Neutrophil (primary cell): ENCODE measurements at regions not wholly inside any gene's neighbourhood (a gene's known extent, or its start where the extent isn't known, plus 50 kb on each side); places are given as distances from the start of the nearest gene placed in this dataset.

Experiments used
- H3K27ac ChIP-seq: fragments of 200-600 bp; sonication (generic); 2 replicates; pipeline ENCODE4 v1.5.1; 2016; ENCODE audit warnings: mild to moderate bottlenecking, moderate library complexity
- H3K27me3 ChIP-seq: fragments of 200-600 bp; sonication (generic); 2 replicates; pipeline ENCODE4 v1.6.0; 2016; ENCODE audit warnings: mild to moderate bottlenecking
- H3K36me3 ChIP-seq: fragments of 200-600 bp; sonication (generic); 2 replicates; pipeline ENCODE4 v1.5.1; 2017
- H3K4me1 ChIP-seq, 2 experiments: fragments of 200-600 bp in 1 of 2; sonication (generic) in 1 of 2; 1 replicate in 1 of 2; 2 replicates in 1 of 2; pipeline versions ENCODE4 v1.5.1 to v1.6.1; 2013 to 2016; ENCODE audit warnings: low read depth in 1 of 2, low read length in 1 of 2, mild to moderate bottlenecking in 1 of 2, moderate library complexity in 1 of 2; ENCODE audit not compliant: control insufficient read depth in 1 of 2, insufficient read depth in 1 of 2
- H3K4me3 ChIP-seq, 2 experiments: fragments of 200-600 bp in 1 of 2; sonication (generic) in 1 of 2; 1 replicate in 1 of 2; 2 replicates in 1 of 2; pipeline ENCODE4 v1.5.1; 2013 to 2016; ENCODE audit warnings: low read depth in 1 of 2, low read length in 1 of 2, mild to moderate bottlenecking in 1 of 2, moderate library complexity in 1 of 2
- H3K9me3 ChIP-seq: fragments of 200-600 bp; sonication (generic); 2 replicates; pipeline ENCODE4 v1.5.1; 2016
- TF ChIP-seq, protein P1 (sequence below): fragments of 200-600 bp; sonication (generic); IDR thresholded peaks from 2 replicates; pipeline ENCODE4 v1.5.1; 2016; ENCODE audit warnings: antibody characterized with exemption

DNA sequence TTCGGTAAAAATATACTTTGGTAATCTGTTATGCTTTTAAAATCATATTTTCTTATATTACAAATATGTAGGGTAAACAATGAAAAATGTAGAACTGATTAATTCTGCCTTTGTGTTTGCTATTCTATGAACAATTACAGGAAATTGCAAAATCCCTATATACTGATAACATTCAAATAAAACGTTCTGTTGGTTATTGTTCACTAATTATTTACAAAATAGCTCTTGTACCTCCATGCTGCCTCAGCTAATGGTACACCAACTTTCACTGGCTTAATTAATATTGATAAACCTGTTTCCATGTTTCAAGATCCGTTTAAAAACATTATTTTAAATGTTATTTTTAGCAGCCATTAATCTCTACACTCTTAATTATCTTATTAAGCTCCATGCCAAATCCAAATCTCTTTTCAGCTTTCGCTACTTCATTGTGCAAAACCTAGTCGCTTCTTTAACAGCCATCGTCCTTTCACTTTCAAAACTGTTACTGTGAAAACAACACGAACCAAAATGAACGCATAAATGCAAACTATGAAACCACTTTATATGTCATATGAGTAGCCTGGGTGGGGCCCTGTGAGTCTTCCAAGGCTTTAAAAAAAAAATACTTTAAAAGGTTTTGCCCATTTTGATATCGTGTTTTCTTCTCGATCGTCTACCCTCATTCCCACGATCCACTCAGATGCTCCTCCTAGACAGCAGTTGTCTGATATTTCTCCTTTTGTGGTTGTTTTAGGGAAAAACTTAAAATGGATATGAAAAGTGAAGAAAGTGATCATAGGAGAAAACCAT is 807.1 kb downstream of the USP25 start:
- Histone ChIP-seq H3K4me3 (no peak overlapping the region), H3K27me3 (no peaks in the 10 kb centered on the region), H3K27ac (no peak overlapping the region), H3K9me3 (no peaks in the 10 kb centered on the region), H3K4me1 (no peaks in the 10 kb centered on the region), H3K36me3 (no peaks in the 10 kb centered on the region)
- TF ChIP-seq, protein P1, sequence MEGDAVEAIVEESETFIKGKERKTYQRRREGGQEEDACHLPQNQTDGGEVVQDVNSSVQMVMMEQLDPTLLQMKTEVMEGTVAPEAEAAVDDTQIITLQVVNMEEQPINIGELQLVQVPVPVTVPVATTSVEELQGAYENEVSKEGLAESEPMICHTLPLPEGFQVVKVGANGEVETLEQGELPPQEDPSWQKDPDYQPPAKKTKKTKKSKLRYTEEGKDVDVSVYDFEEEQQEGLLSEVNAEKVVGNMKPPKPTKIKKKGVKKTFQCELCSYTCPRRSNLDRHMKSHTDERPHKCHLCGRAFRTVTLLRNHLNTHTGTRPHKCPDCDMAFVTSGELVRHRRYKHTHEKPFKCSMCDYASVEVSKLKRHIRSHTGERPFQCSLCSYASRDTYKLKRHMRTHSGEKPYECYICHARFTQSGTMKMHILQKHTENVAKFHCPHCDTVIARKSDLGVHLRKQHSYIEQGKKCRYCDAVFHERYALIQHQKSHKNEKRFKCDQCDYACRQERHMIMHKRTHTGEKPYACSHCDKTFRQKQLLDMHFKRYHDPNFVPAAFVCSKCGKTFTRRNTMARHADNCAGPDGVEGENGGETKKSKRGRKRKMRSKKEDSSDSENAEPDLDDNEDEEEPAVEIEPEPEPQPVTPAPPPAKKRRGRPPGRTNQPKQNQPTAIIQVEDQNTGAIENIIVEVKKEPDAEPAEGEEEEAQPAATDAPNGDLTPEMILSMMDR: no peak

DNA sequence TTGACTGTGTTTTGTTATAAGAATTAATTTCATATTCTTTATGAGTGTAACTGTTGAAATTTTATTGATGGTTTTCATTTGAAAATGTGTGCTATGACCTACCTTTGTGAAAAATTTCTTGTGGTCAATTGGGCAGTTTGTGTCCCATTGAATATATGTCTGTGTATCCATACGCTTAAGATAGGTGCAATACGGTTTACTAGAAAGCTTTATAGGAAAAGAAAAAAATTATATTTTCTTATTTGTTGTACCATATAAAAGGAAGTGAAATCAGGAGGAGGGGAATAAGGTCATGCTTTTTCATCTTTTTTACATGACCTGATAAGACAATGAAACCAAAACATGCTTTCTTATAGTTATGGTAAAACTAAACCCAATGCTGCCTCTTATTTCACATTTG is 807.7 kb downstream of the USP25 start:
- no peaks in the 10 kb centered on the region for H3K27me3 ChIP-seq
- no peaks in the 10 kb centered on the region for H3K4me1 ChIP-seq
- no peak overlapping the region for H3K4me3 ChIP-seq
- H3K9me3 ChIP-seq: no peaks in the 10 kb centered on the region
- H3K36me3 ChIP-seq: no peaks in the 10 kb centered on the region
- TF ChIP-seq, protein P1: no peak
- no peak overlapping the region for H3K27ac ChIP-seq

DNA sequence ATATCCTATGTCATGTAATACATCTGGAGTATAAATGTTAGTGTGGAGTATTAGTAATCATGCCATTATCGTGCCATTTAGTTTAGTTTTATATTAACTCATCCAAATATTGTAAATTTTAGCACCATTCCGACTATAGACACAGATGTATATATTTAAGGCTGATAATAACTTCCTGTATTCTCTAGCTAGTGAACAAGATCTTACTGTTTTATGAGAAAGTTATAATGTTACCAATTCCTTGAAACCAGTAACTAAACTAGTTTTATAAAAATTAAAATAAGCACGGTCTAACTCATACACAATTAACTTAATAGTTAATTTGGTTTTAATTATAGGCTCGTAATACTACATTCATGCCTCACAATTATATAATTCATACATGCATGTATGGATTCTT is 808.6 kb downstream of the USP25 start:
- Histone ChIP-seq H3K4me3 (no peak overlapping the region), H3K27ac (no peak overlapping the region), H3K9me3 (no peaks in the 10 kb centered on the region), H3K36me3 (no peaks in the 10 kb centered on the region), H3K27me3 (no peaks in the 10 kb centered on the region), H3K4me1 (no peaks in the 10 kb centered on the region)
- TF ChIP-seq, protein P1: no peak

DNA sequence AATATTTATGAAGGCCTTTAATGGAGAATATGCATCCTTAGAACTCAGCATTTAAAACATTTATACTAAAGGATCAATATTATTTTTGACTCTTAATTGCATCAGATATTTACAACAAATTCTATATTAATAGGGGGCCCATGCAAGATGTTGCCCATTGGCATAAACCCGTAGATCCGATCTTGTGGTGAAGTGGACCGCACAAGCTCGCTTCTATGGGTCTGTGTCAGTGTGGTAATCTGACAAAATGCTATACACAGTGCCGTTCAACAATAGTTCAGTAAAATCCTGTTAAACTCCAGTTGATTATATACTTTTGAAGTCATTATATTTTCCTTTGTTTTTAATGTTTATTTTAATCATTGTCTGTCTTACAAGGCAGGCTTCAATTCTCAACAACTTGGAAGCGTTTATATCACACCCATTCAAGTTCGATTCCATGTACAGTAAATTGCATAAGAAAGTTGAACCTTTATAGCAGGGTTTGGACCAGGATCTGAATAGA is 809.2 kb downstream of the USP25 start:
- Histone ChIP-seq H3K4me3 (no peak overlapping the region), H3K4me1 (no peaks in the 10 kb centered on the region), H3K27me3 (no peaks in the 10 kb centered on the region), H3K36me3 (no peaks in the 10 kb centered on the region), H3K9me3 (no peaks in the 10 kb centered on the region), H3K27ac (no peak overlapping the region)
- TF ChIP-seq, protein P1: no peak

DNA sequence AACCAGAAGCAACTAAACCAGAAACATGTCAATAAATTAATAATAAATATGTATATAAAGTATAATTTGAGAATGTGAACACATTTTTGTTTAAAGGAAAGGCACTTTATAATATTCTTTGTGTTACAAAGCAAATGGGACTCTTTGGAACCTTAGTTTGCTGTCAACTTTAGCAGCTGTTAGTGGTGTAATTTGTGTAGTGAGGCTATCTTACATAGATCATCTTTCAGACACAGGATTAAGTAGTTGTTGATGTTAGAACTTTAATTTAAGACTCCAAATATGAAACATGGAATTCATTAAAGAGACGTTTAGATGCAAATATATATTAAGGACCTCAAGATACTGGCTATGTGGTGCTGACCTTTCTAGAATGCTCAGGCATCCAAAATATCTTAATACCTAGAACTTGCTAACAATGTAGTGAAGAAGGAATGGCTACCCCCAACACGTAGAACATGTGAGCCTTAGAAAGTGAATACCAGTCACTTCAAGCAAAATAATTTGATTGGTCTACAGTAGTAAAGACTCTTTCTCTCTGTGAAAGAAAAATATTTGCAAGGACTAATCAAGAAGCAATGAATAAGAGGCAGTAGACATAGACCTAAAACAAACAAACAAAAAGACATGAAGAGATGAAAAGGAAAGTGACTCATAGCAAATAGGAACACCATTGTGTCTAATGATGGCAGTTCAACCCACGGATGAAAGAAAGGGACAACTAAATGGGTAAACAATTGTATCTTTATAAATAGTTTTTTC is 811.4 kb downstream of the USP25 start:
- no peaks in the 10 kb centered on the region for H3K36me3 ChIP-seq
- H3K4me3 ChIP-seq: no peak overlapping the region
- no peaks in the 10 kb centered on the region for H3K27me3 ChIP-seq
- H3K4me1 ChIP-seq: no peaks in the 10 kb centered on the region
- no peak overlapping the region for H3K27ac ChIP-seq
- H3K9me3 ChIP-seq: no peaks in the 10 kb centered on the region
- TF ChIP-seq, protein P1: no peak
